ENCODE measurements at regions not wholly inside any gene's neighbourhood (a gene's known extent, or its start where the extent isn't known, plus 50 kb on each side); places are given as distances from the start of the nearest gene placed in this dataset.

- TF ChIP-seq, protein P1, sequence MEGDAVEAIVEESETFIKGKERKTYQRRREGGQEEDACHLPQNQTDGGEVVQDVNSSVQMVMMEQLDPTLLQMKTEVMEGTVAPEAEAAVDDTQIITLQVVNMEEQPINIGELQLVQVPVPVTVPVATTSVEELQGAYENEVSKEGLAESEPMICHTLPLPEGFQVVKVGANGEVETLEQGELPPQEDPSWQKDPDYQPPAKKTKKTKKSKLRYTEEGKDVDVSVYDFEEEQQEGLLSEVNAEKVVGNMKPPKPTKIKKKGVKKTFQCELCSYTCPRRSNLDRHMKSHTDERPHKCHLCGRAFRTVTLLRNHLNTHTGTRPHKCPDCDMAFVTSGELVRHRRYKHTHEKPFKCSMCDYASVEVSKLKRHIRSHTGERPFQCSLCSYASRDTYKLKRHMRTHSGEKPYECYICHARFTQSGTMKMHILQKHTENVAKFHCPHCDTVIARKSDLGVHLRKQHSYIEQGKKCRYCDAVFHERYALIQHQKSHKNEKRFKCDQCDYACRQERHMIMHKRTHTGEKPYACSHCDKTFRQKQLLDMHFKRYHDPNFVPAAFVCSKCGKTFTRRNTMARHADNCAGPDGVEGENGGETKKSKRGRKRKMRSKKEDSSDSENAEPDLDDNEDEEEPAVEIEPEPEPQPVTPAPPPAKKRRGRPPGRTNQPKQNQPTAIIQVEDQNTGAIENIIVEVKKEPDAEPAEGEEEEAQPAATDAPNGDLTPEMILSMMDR (IDR thresholded peaks at IDR 0.05 in 4 of 5, conservative IDR thresholded peaks at IDR 0.05 in 1 of 5), result no peak
- TF ChIP-seq POLR2A (IDR thresholded peaks at IDR 0.05), result no peak
These were observed 61.1 kb upstream of the CXCR4 start for GRCh38 chr2:136178941-136179601.
